GM21717 (cell line): ENCODE measurements at regions not wholly inside any gene's neighbourhood (a gene's known extent, or its start where the extent isn't known, plus 50 kb on each side); places are given as distances from the start of the nearest gene placed in this dataset.
"Not testable (repeated sequence)": the region's sequence is repeated elsewhere in the genome, so short reads cannot be mapped to it uniquely, and the experiment has no call there.

Source experiments
- ATAC-seq: cut with Tn5 transposase; IDR thresholded peaks from one replicate; pipeline ENCODE4 v1.9.1; 2021; ENCODE audit warnings: mild to moderate bottlenecking, moderate library complexity; ENCODE audit not compliant: unreplicated experiment

GRCh38 chr16:13696017-13696416 lies 223.9 kb upstream of the ERCC4 start:
- no peak for ATAC-seq

- no peak for ATAC-seq
Measured at GRCh38 chr16:13697013-13697412, 222.9 kb upstream of the ERCC4 start.

- no peak for ATAC-seq
Measured at GRCh38 chr16:13697568-13697967, 222.4 kb upstream of the ERCC4 start.

GRCh38 chr16:13702614-13703013 lies 217.3 kb upstream of the ERCC4 start:
- no peak for ATAC-seq

GRCh38 chr16:13708347-13709120 lies 211.4 kb upstream of the ERCC4 start:
- no peak for ATAC-seq

GRCh38 chr16:13718748-13719147 lies 201.2 kb upstream of the ERCC4 start:
- ATAC-seq, result no peak

GRCh38 chr16:13727943-13728342 lies 192.0 kb upstream of the ERCC4 start:
- no peak for ATAC-seq

- no peak for ATAC-seq
Measured at GRCh38 chr16:13733561-13733960, 186.4 kb upstream of the ERCC4 start.

- ATAC-seq, result not testable (repeated sequence)
Measured at GRCh38 chr16:13739621-13740373, 180.2 kb upstream of the ERCC4 start.

GRCh38 chr16:13742928-13743327 lies 177.0 kb upstream of the ERCC4 start:
- no peak for ATAC-seq

- no peak for ATAC-seq
Measured at GRCh38 chr16:13743571-13743970, 176.4 kb upstream of the ERCC4 start.

GRCh38 chr16:13756411-13757140 lies 163.4 kb upstream of the ERCC4 start:
- no peak for ATAC-seq

GRCh38 chr16:13766334-13766733 lies 153.6 kb upstream of the ERCC4 start:
- ATAC-seq, result no peak

GRCh38 chr16:13767215-13767614 lies 152.7 kb upstream of the ERCC4 start:
- no peak for ATAC-seq

GRCh38 chr16:13768471-13768870 lies 151.5 kb upstream of the ERCC4 start:
- ATAC-seq, result no peak

- ATAC-seq, result no peak
Measured at GRCh38 chr16:13770436-13770835, 149.5 kb upstream of the ERCC4 start.

- no peak for ATAC-seq
Measured at GRCh38 chr16:13772782-13773181, 147.2 kb upstream of the ERCC4 start.

- no peak for ATAC-seq
Measured at GRCh38 chr16:13779676-13780075, 140.3 kb upstream of the ERCC4 start.

- no peak for ATAC-seq
Measured at GRCh38 chr16:13780406-13781168, 139.4 kb upstream of the ERCC4 start.

- ATAC-seq, result no peak
Measured at GRCh38 chr16:13781169-13781564, 138.8 kb upstream of the ERCC4 start.
